ENCODE measurements at regions not wholly inside any gene's neighbourhood (a gene's known extent, or its start where the extent isn't known, plus 50 kb on each side); places are given as distances from the start of the nearest gene placed in this dataset.

GRCh38 chr5:61264273-61264661, 67.8 kb upstream of the ZSWIM6 start:
- no peak for DNase-seq

GRCh38 chr5:61267116-61267515, 64.9 kb upstream of the ZSWIM6 start:
- DNase-seq: no peak

GRCh38 chr5:61268871-61269270, 63.2 kb upstream of the ZSWIM6 start:
- no peak for DNase-seq

GRCh38 chr5:61270510-61271165, 61.4 kb upstream of the ZSWIM6 start:
- DNase-seq: no peak

- no peak for DNase-seq
These were observed 59.4 kb upstream of the ZSWIM6 start for GRCh38 chr5:61272688-61273087.

DNA sequence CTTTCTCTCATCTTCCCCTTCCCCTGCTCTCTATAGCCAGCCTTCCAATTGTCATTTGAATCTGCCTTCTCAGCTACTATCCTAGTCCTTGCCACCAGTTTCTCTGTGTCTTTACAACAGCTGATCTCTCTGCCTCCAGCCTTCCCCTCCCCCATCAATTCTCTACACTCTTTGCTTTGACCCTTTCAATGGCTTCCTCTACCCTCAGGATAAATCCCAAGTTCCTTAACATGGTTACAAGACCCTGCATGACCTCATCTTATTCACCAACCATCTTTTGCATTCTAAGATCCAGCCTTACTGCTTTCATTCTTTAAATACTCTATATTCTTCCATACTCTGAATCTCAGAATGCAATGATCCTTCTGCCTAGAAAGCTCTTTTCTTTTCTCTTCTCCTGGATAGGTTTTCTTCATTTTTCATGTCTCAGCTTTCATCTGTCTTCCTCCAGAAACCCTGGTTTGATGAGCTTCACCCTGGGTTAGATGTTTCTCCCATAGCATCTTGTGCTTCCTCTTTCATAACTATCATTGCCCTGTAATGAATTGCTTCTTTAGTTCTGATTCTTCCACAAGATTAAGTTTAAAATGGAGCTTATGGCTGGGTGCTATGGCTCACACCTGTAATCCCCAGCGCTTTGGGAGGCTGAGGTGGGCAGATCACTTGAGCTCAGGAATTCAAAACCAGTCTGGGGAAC, 58.6 kb upstream of the ZSWIM6 start:
- DNase-seq: no peak

GRCh38 chr5:61274511-61274911, 57.5 kb upstream of the ZSWIM6 start:
- DNase-seq: no peak

DNA sequence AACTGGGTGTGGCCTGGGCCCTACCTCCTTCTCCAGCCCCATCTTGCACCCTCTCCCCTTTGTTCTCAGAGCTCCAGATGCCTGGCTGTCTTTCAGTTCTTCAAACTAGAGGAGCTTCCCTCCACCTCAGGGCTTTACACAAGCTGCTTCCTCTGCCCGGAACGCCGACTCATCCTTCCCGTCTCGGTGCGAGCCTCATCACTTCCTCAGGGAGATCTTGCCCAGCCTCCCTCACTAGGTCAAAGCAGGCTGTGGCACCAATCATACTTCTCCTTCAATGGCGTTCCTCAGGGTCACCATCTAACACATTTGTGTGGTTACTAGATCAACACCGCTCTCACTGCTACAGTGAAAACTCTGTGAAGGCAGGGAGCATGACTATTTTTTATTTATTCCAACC, 56.2 kb upstream of the ZSWIM6 start:
- DNase-seq: peak; percentile 75

DNA sequence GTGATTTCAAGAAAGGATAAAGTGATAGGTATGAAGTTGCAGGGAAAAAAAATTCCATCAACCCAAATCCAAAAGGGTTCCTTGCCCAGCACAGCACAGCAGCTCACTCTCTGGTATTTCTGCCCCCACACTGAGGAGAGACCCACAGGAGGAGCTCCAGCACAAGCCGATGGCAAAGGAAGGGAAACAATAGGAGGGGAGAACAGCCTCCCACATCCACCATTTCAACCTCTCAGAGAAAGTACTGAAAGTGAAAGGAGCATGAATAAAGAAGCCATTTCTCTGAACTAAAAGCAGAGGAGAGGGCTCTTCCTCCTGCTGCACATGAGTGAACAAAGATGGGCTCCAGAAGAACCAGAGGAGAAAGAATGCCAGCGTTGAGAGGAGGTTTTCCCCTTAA, 54.9 kb upstream of the ZSWIM6 start:
- no peak for DNase-seq

DNA sequence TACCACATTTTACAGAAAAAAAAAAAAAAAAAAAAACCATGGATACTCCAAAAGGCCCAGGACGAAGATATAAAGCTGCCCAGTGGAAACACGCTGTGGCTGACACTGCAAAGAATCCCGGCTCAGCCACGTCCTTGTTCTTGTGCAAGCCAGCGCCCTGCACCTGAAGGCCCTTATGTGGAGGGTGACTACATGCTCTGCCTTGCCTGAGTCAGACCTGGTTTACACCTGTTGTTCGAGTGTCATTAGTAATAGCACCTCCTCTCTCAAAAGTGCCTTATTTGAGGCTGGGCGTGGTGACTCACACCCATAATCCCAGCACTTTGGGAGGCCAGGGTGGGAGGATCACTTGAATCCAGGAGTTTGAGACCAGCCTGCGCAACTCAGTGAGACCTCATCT, 54.3 kb upstream of the ZSWIM6 start:
- no peak for DNase-seq

- no peak for DNase-seq
These were observed 52.3 kb upstream of the ZSWIM6 start for GRCh38 chr5:61279725-61280124.

- no peak for DNase-seq
These were observed 51.9 kb upstream of the ZSWIM6 start for GRCh38 chr5:61280205-61280604.

DNA sequence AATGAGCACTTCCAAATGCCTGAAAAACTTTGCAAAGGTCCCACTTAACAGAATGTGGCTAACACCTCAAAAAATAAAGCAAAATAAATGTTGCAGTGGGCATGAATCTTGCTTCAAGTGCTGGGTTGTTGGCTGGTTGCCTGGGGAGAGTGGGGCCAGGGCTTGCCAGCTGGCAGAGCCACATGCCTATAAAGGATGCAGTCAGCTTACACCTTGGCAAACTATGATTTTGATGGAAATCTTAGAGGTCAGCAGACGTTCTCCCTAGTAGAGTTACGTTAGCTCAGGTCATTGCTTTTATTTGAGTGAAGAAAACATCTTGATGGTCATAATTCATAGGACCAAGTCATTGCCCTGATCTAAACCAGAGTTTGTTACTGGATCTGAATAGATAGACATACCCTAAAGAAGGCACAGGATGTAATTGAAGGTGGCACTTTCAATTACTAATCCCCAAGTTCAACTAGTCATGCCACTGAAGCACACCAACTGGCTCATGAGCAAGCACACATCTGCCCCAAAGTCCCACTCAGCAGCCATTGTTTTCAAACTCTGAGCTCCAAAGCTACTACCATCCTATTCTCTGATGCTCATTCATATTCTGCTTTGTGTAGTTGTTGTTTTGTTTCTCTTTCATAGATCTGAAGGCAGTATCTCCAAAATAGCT, 51.2 kb upstream of the ZSWIM6 start:
- DNase-seq: no peak

- no peak for DNase-seq
These were observed 50.4 kb upstream of the ZSWIM6 start for GRCh38 chr5:61281686-61282085.
